GM19351 (cell line): ENCODE measurements at regions not wholly inside any gene's neighbourhood (a gene's known extent, or its start where the extent isn't known, plus 50 kb on each side); places are given as distances from the start of the nearest gene placed in this dataset.

Experiments used
- ATAC-seq: cut with Tn5 transposase; IDR thresholded peaks from one replicate; pipeline ENCODE4 v1.9.1; 2021; ENCODE audit warnings: mild to moderate bottlenecking, moderate library complexity; ENCODE audit not compliant: unreplicated experiment

GRCh38 chr5:85168474-85168873 is 783.8 kb upstream of the EDIL3 start:
- no peak for ATAC-seq

- no peak for ATAC-seq
These were observed 785.5 kb upstream of the EDIL3 start for GRCh38 chr5:85170183-85170582.

GRCh38 chr5:85173469-85173868 is 788.8 kb upstream of the EDIL3 start:
- no peak for ATAC-seq

- no peak for ATAC-seq
These were observed 797.7 kb upstream of the EDIL3 start for GRCh38 chr5:85182344-85182743.

- ATAC-seq = no peak
These were observed 819.6 kb upstream of the EDIL3 start for GRCh38 chr5:85204289-85204688.

- no peak for ATAC-seq
These were observed 820.8 kb upstream of the EDIL3 start for GRCh38 chr5:85205430-85205829.

GRCh38 chr5:85225388-85225787 is 840.7 kb upstream of the EDIL3 start:
- no peak for ATAC-seq

- no peak for ATAC-seq
These were observed 864.5 kb upstream of the EDIL3 start for GRCh38 chr5:85249204-85249603.

- ATAC-seq = no peak
These were observed 878.4 kb upstream of the EDIL3 start for GRCh38 chr5:85263125-85263524.

- ATAC-seq = no peak
These were observed 882.0 kb upstream of the EDIL3 start for GRCh38 chr5:85266692-85267091.

GRCh38 chr5:85268194-85268593 is 883.5 kb upstream of the EDIL3 start:
- no peak for ATAC-seq

- ATAC-seq = no peak
These were observed 893.5 kb upstream of the EDIL3 start for GRCh38 chr5:85278193-85278592.

GRCh38 chr5:85288914-85289313 is 904.2 kb upstream of the EDIL3 start:
- ATAC-seq = no peak

- ATAC-seq = no peak
These were observed 908.6 kb upstream of the EDIL3 start for GRCh38 chr5:85293145-85293785.

- no peak for ATAC-seq
These were observed 919.8 kb upstream of the EDIL3 start for GRCh38 chr5:85304524-85304923.

GRCh38 chr5:85305766-85306165 is 921.1 kb upstream of the EDIL3 start:
- no peak for ATAC-seq

GRCh38 chr5:85311536-85311935 is 926.9 kb upstream of the EDIL3 start:
- ATAC-seq = no peak

- no peak for ATAC-seq
These were observed 935.8 kb upstream of the EDIL3 start for GRCh38 chr5:85320495-85320894.

GRCh38 chr5:85333276-85333675 is 948.6 kb upstream of the EDIL3 start:
- no peak for ATAC-seq

- ATAC-seq = no peak
These were observed 952.8 kb upstream of the EDIL3 start for GRCh38 chr5:85337435-85337834.

GRCh38 chr5:85340790-85341189 is 956.1 kb upstream of the EDIL3 start:
- no peak for ATAC-seq

- no peak for ATAC-seq
These were observed 961.1 kb upstream of the EDIL3 start for GRCh38 chr5:85345818-85346217.

- ATAC-seq = no peak
These were observed 972.6 kb upstream of the EDIL3 start for GRCh38 chr5:85357309-85357708.
